Esophagus squamous epithelium (tissue), 5 donors: ENCODE measurements at regions not wholly inside any gene's neighbourhood (a gene's known extent, or its start where the extent isn't known, plus 50 kb on each side); places are given as distances from the start of the nearest gene placed in this dataset.

ENCODE experiments used
- DNase-seq: peaks from one replicate; lab custom pipeline; 2025; lab: John Stamatoyannopoulos, UW
- H3K27ac ChIP-seq, 4 donors: fragments of 200-600 bp; sonication (generic); one replicate each; pipeline ENCODE4 v1.5.1; 2016 to 2019; ENCODE audit warnings: mild to moderate bottlenecking in 1 of 4
- H3K27me3 ChIP-seq, 4 donors: fragments of 200-600 bp; sonication (generic); 1 replicate in 3 of 4; 2 replicates in 1 of 4; pipeline versions ENCODE4 v1.5.1 to v1.6.0; 2017 to 2021; ENCODE audit warnings: antibody characterized with exemption in 1 of 4
- H3K36me3 ChIP-seq, 3 donors: fragments of 200-600 bp; sonication (generic); one replicate each; pipeline ENCODE4 v1.5.1; 2016 to 2019
- H3K4me1 ChIP-seq, 3 donors: fragments of 200-600 bp; sonication (generic); one replicate each; pipeline ENCODE4 v1.5.1; 2017 to 2019
- H3K4me3 ChIP-seq, 4 donors: fragments of 200-600 bp; sonication (generic); 1 replicate in 3 of 4; 2 replicates in 1 of 4; pipeline ENCODE4 v1.5.1; 2016 to 2019; ENCODE audit warnings: mild to moderate bottlenecking in 2 of 4, moderate library complexity in 1 of 4
- H3K9me3 ChIP-seq, 3 donors: fragments of 200-600 bp; sonication (generic); one replicate each; pipeline ENCODE4 v1.5.1; 2016 to 2019
- CTCF ChIP-seq, 6 experiments: fragments of 450-650 bp in 4 of 6; fragments of 200-600 bp in 2 of 6; sonication (generic) in 2 of 6; IDR thresholded peaks; one replicate each; pipeline ENCODE4 v1.5.1; 2016 to 2019; ENCODE audit warnings: antibody characterized with exemption in 6 of 6, mild to moderate bottlenecking in 4 of 6, moderate library complexity in 4 of 6
- POLR2A ChIP-seq, 4 donors: fragments of 450-650 bp; IDR thresholded peaks; one replicate each; pipeline ENCODE4 v1.6.1; 2017; ENCODE audit warnings: antibody characterized with exemption in 4 of 4, mild to moderate bottlenecking in 4 of 4, moderate library complexity in 3 of 4
- WGBS, 2 donors: methylation state at CpG; one replicate each; pipeline ENCODE4 v1.1.5; 2018; 5-methylcytosine and 5-hydroxymethylcytosine counted together
- intact Hi-C: fragments of 100-400 bp; cut with DNase I; formaldehyde crosslinking; loops from one replicate; pipeline ENCODE4 v1.15.0; 2022
- donor health status: DM: yes; HTN: yes; CAD: no.

- H3K4me3 ChIP-seq: no peak overlapping the region
- H3K9me3 ChIP-seq: no peaks in the 10 kb centered on the region
- peaks cover 0 to 6% (median 4%) of the 10 kb centered on the region in 3 donors for H3K4me1 ChIP-seq
- H3K27ac ChIP-seq: peak overlapping the region in 3 of 4 donors; percentile 25 to 54 (median 53)
- 67 to 90% methylated on average over 3 to 12 of the region's 37 CpGs for WGBS, 2 donors
- no peaks in the 10 kb centered on the region for H3K36me3 ChIP-seq
- no peak for TF ChIP-seq POLR2A (IDR thresholded peaks at IDR 0.05)
- no peak for TF ChIP-seq CTCF (IDR thresholded peaks at IDR 0.05)
- intact Hi-C loops: no loop called here
- DNase-seq: no peak
- peaks cover 0 to 42% (median 0%) of the 10 kb centered on the region in 4 donors for H3K27me3 ChIP-seq
Observed at GRCh38 chr16:86681031-86681756, 102.8 kb downstream of the FOXL1 start.

- TF ChIP-seq POLR2A (IDR thresholded peaks at IDR 0.05) (no peak), CTCF (IDR thresholded peaks at IDR 0.05) (no peak)
- 89 to 92% methylated on average over 12 to 13 of the region's 15 CpGs for WGBS, 2 donors
- Histone ChIP-seq H3K4me1 (peaks cover 0 to 4% (median 1%) of the 10 kb centered on the region in 3 donors), H3K9me3 (no peaks in the 10 kb centered on the region), H3K27ac (peak overlapping the region in 2 of 4 donors; percentile 24 to 54), H3K4me3 (no peak overlapping the region), H3K36me3 (no peaks in the 10 kb centered on the region), H3K27me3 (peaks cover 0 to 37% (median 0%) of the 10 kb centered on the region in 4 donors)
- intact Hi-C loops: no loop called here
- no peak for DNase-seq
Observed at GRCh38 chr16:86681757-86682106, 103.4 kb downstream of the FOXL1 start.

GRCh38 chr16:86682219-86682904 lies 104.0 kb downstream of the FOXL1 start:
- Histone ChIP-seq H3K27me3 (peaks cover 0 to 37% (median 0%) of the 10 kb centered on the region in 4 donors), H3K36me3 (no peaks in the 10 kb centered on the region), H3K9me3 (no peaks in the 10 kb centered on the region), H3K4me1 (peaks cover 0 to 4% (median 0%) of the 10 kb centered on the region in 3 donors), H3K4me3 (no peak overlapping the region), H3K27ac (peak overlapping the region in 2 of 4 donors; percentile 38 to 54)
- DNase-seq: no peak
- 68 to 91% methylated on average over 8 to 9 of the region's 14 CpGs for WGBS, 2 donors
- no peak for TF ChIP-seq POLR2A (IDR thresholded peaks at IDR 0.05)
- no peak for TF ChIP-seq CTCF (IDR thresholded peaks at IDR 0.05)
- intact Hi-C loops: no loop called here

- no peak for DNase-seq
- H3K9me3 ChIP-seq: no peaks in the 10 kb centered on the region
- peaks cover 0 to 4% (median 0%) of the 10 kb centered on the region in 3 donors for H3K4me1 ChIP-seq
- H3K36me3 ChIP-seq: no peaks in the 10 kb centered on the region
- peaks cover 0 to 30% (median 0%) of the 10 kb centered on the region in 4 donors for H3K27me3 ChIP-seq
- H3K4me3 ChIP-seq: no peak overlapping the region
- no peak overlapping the region for H3K27ac ChIP-seq
- intact Hi-C loops: no loop called here
- TF ChIP-seq CTCF (IDR thresholded peaks at IDR 0.05) (no peak), POLR2A (IDR thresholded peaks at IDR 0.05) (no peak)
- WGBS, 2 donors: 69 to 81% methylated on average over 6 of the region's 8 CpGs
Observed at GRCh38 chr16:86683441-86684194, 105.3 kb downstream of the FOXL1 start.
